DOHH2 (cell line): ENCODE measurements at regions not wholly inside any gene's neighbourhood (a gene's known extent, or its start where the extent isn't known, plus 50 kb on each side); places are given as distances from the start of the nearest gene placed in this dataset.

Experiments
- H3F3A ChIP-seq: fragments of 200-600 bp; sonication (generic), shearing (Covaris generic); 2 replicates; pipeline ENCODE4 v1.6.0; 2016; ENCODE audit warnings: antibody characterized with exemption, mild to moderate bottlenecking; ENCODE audit not compliant: control insufficient read depth, insufficient read depth
- H3K27ac ChIP-seq: fragments of 200-600 bp; sonication (generic); 2 replicates; pipeline ENCODE4 v1.5.1; 2014; ENCODE audit warnings: low read depth, mild to moderate bottlenecking, low read length, moderate library complexity
- H3K27me3 ChIP-seq: fragments of 200-600 bp; sonication (generic); 2 replicates; pipeline ENCODE4 v1.6.1; 2014; ENCODE audit warnings: mild to moderate bottlenecking, low read length, mixed read lengths; ENCODE audit not compliant: control insufficient read depth
- H3K36me3 ChIP-seq: fragments of 200-600 bp; sonication (generic); 2 replicates; pipeline ENCODE4 v1.6.1; 2014; ENCODE audit warnings: mild to moderate bottlenecking, low read length, moderate library complexity, mixed read lengths; ENCODE audit not compliant: control insufficient read depth
- H3K4me1 ChIP-seq: fragments of 200-600 bp; sonication (generic); 2 replicates; pipeline ENCODE4 v1.6.1; 2014; ENCODE audit warnings: mild to moderate bottlenecking, low read length, mixed read lengths; ENCODE audit not compliant: control insufficient read depth
- H3K4me2 ChIP-seq: fragments of 200-600 bp; sonication (generic); 2 replicates; pipeline ENCODE4 v1.6.0; 2014; ENCODE audit warnings: mild to moderate bottlenecking, low read length, moderate library complexity
- H3K4me3 ChIP-seq: fragments of 200-600 bp; sonication (generic); 2 replicates; pipeline ENCODE4 v1.5.1; 2014; ENCODE audit warnings: mild to moderate bottlenecking, low read length, mixed read lengths
- H3K79me2 ChIP-seq: fragments of 200-600 bp; sonication (generic); 2 replicates; pipeline ENCODE4 v1.6.1; 2014; ENCODE audit warnings: mild to moderate bottlenecking, low read length, mixed read lengths; ENCODE audit not compliant: control insufficient read depth
- H3K9me2 ChIP-seq: fragments of 200-600 bp; sonication (generic); replicated peaks from 2 replicates; pipeline ENCODE4 v1.6.1; 2014; ENCODE audit warnings: mild to moderate bottlenecking, low read length, mixed read lengths; ENCODE audit not compliant: control insufficient read depth
- H3K9me3 ChIP-seq: fragments of 200-600 bp; sonication (generic); 2 replicates; pipeline ENCODE4 v1.6.1; 2014; ENCODE audit warnings: antibody characterized with exemption, low read length, mixed read lengths; ENCODE audit not compliant: control insufficient read depth, insufficient read depth
- H4K20me1 ChIP-seq: fragments of 200-600 bp; sonication (generic); 2 replicates; pipeline ENCODE4 v1.6.0; 2014; ENCODE audit warnings: low read depth, mild to moderate bottlenecking, antibody characterized with exemption, low read length, moderate library complexity; ENCODE audit not compliant: control insufficient read depth, insufficient read depth
- CTCF ChIP-seq: fragments of 200-600 bp; sonication (generic); IDR thresholded peaks from one replicate; pipeline ENCODE4 v1.5.1; 2014; ENCODE audit warnings: antibody characterized with exemption, mild to moderate bottlenecking, low read depth, low read length; ENCODE audit not compliant: poor library complexity, severe bottlenecking
- EZH2phosphoT487 ChIP-seq: fragments of 200-600 bp; sonication (generic); IDR thresholded peaks from 2 replicates; pipeline ENCODE4 v1.6.1; 2017; ENCODE audit warnings: borderline replicate concordance, mild to moderate bottlenecking, antibody characterized with exemption, low read length, moderate library complexity, mixed read lengths

- Histone ChIP-seq H4K20me1 (no peaks in the 10 kb centered on the region), H3K27ac (no peak overlapping the region), H3F3A (no peaks in the 10 kb centered on the region), H3K79me2 (no peaks in the 10 kb centered on the region), H3K4me1 (no peaks in the 10 kb centered on the region), H3K4me2 (no peak overlapping the region), H3K9me2 (no peaks in the 10 kb centered on the region), H3K9me3 (peaks cover 3% of the 10 kb centered on the region; the same call in 1 of the 2 replicates), H3K27me3 (no peaks in the 10 kb centered on the region), H3K36me3 (no peaks in the 10 kb centered on the region), H3K4me3 (no peak overlapping the region)
- TF ChIP-seq CTCF (no peak), EZH2phosphoT487 (no peak)
Observed at GRCh38 chr17:13420418-13420826, 181.3 kb downstream of the HS3ST3A1 start.

- no peak overlapping the region for H3K4me3 ChIP-seq
- no peaks in the 10 kb centered on the region for H3K79me2 ChIP-seq
- no peaks in the 10 kb centered on the region for H4K20me1 ChIP-seq
- peaks cover 3% of the 10 kb centered on the region; the same call in 1 of the 2 replicates for H3K9me3 ChIP-seq
- no peaks in the 10 kb centered on the region for H3K9me2 ChIP-seq
- no peaks in the 10 kb centered on the region for H3F3A ChIP-seq
- H3K27ac ChIP-seq = no peak overlapping the region
- TF ChIP-seq EZH2phosphoT487 (no peak), CTCF (no peak)
- H3K27me3 ChIP-seq = no peaks in the 10 kb centered on the region
- H3K4me2 ChIP-seq = no peak overlapping the region
- H3K36me3 ChIP-seq = no peaks in the 10 kb centered on the region
- H3K4me1 ChIP-seq = no peaks in the 10 kb centered on the region
Observed at GRCh38 chr17:13419676-13420075, 182.1 kb downstream of the HS3ST3A1 start.

- Histone ChIP-seq H3K27me3 (no peaks in the 10 kb centered on the region), H3K4me2 (no peak overlapping the region), H3K4me1 (no peaks in the 10 kb centered on the region), H3K4me3 (no peak overlapping the region), H3K79me2 (no peaks in the 10 kb centered on the region), H3K9me2 (no peaks in the 10 kb centered on the region), H3K9me3 (peaks cover 3% of the 10 kb centered on the region; the same call in 1 of the 2 replicates), H3F3A (no peaks in the 10 kb centered on the region), H3K36me3 (no peaks in the 10 kb centered on the region), H3K27ac (no peak overlapping the region), H4K20me1 (no peaks in the 10 kb centered on the region)
- TF ChIP-seq EZH2phosphoT487 (no peak), CTCF (no peak)
Observed at GRCh38 chr17:13418891-13419290, 182.8 kb downstream of the HS3ST3A1 start.
